ENCODE measurements at regions not wholly inside any gene's neighbourhood (a gene's known extent, or its start where the extent isn't known, plus 50 kb on each side); places are given as distances from the start of the nearest gene placed in this dataset.

- TF ChIP-seq CTCF (IDR thresholded peaks at IDR 0.05) (no peak), POLR2AphosphoS5 (IDR thresholded peaks at IDR 0.05) (no peak)
Measured at GRCh38 chr3:64916937-64917336, 229.1 kb upstream of the ADAMTS9 start.

Measured in transverse colon (tissue), 4 donors.